Ovary (tissue), 3 donors: ENCODE measurements at regions not wholly inside any gene's neighbourhood (a gene's known extent, or its start where the extent isn't known, plus 50 kb on each side); places are given as distances from the start of the nearest gene placed in this dataset.

ENCODE experiments used
- EP300 ChIP-seq: sonication (generic); formaldehyde crosslinking; IDR thresholded peaks from one replicate; pipeline ENCODE4 v1.6.1; 2017; ENCODE audit warnings: antibody characterized with exemption
- POLR2A ChIP-seq: fragments of 450-650 bp; IDR thresholded peaks from one replicate; pipeline ENCODE4 v1.6.1; 2017; ENCODE audit warnings: antibody characterized with exemption, mild to moderate bottlenecking, moderate library complexity
- TF ChIP-seq, protein P1 (sequence below), 3 donors: fragments of 450-650 bp in 2 of 3; fragments of 200-600 bp in 1 of 3; IDR thresholded peaks; one replicate each; pipeline versions ENCODE4 v1.5.1 to v1.8.0; 2016 to 2022; ENCODE audit warnings: antibody characterized with exemption in 3 of 3, mild to moderate bottlenecking in 1 of 3
- donor health status: DM: no; HTN: no; CAD: no.

GRCh38 chr5:167673942-167674341, 617.5 kb upstream of the WWC1 start:
- TF ChIP-seq EP300 (no peak), POLR2A (no peak)
- TF ChIP-seq, protein P1, sequence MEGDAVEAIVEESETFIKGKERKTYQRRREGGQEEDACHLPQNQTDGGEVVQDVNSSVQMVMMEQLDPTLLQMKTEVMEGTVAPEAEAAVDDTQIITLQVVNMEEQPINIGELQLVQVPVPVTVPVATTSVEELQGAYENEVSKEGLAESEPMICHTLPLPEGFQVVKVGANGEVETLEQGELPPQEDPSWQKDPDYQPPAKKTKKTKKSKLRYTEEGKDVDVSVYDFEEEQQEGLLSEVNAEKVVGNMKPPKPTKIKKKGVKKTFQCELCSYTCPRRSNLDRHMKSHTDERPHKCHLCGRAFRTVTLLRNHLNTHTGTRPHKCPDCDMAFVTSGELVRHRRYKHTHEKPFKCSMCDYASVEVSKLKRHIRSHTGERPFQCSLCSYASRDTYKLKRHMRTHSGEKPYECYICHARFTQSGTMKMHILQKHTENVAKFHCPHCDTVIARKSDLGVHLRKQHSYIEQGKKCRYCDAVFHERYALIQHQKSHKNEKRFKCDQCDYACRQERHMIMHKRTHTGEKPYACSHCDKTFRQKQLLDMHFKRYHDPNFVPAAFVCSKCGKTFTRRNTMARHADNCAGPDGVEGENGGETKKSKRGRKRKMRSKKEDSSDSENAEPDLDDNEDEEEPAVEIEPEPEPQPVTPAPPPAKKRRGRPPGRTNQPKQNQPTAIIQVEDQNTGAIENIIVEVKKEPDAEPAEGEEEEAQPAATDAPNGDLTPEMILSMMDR (IDR thresholded peaks at IDR 0.05), result no peak
